H1 (cell line): ENCODE measurements at regions not wholly inside any gene's neighbourhood (a gene's known extent, or its start where the extent isn't known, plus 50 kb on each side); places are given as distances from the start of the nearest gene placed in this dataset.

Source experiments
- CTCF ChIA-PET: fragments of 300-600 bp; sonication (Branson Sonifier 250); formaldehyde crosslinking; loops from one replicate; lab custom pipeline; 2021; ENCODE audit not compliant: partially characterized antibody; lab: Charles Lee
- POLR2A ChIA-PET: fragments of 300-600 bp; sonication (Branson Sonifier 250); formaldehyde crosslinking; loops from one replicate; lab custom pipeline; 2021; ENCODE audit warnings: inconsistent platforms; ENCODE audit not compliant: partially characterized antibody; lab: Charles Lee
- DNase-seq, 2 experiments: peaks; one replicate each; pipeline versions ENCODE4 v3.0.0 to v3.0.0-alpha.2; 2010 to 2022; ENCODE audit warnings: low spot score in 2 of 2, low read depth in 1 of 2, mixed read lengths in 1 of 2
- FAIRE-seq: peaks from 2 replicates; lab custom pipeline; 2011; peaks lifted over from hg19 to GRCh38; lab: Jason Lieb, UNC
- H2AFZ ChIP-seq: 2 replicates; pipeline ENCODE4 v1.8.1; 2012; ENCODE audit warnings: low read length, inconsistent platforms
- H2AK5ac ChIP-seq: 2 replicates; pipeline ENCODE4 v1.6.1; 2013; ENCODE audit warnings: low read depth, low read length
- H2BK120ac ChIP-seq: replicated peaks from 2 replicates; pipeline ENCODE3; 2013; ENCODE audit warnings: low read depth, low read length, inconsistent platforms
- H2BK12ac ChIP-seq: 2 replicates; pipeline ENCODE4 v1.6.1; 2013; ENCODE audit warnings: low read depth, low read length
- H2BK15ac ChIP-seq: 2 replicates; pipeline ENCODE4 v1.6.1; 2013; ENCODE audit warnings: low read length
- H2BK20ac ChIP-seq: 2 replicates; pipeline ENCODE4 v1.6.1; 2013; ENCODE audit warnings: low read length
- H2BK5ac ChIP-seq: 2 replicates; pipeline ENCODE4 v1.6.1; 2013; ENCODE audit warnings: low read depth, low read length
- H3K14ac ChIP-seq: 2 replicates; pipeline ENCODE4 v1.6.1; 2013; ENCODE audit warnings: inconsistent platforms; ENCODE audit not compliant: insufficient read length
- H3K18ac ChIP-seq: 2 replicates; pipeline ENCODE4 v1.6.1; 2013; ENCODE audit warnings: low read length; ENCODE audit errors: extremely low read depth
- H3K23ac ChIP-seq: 2 replicates; pipeline ENCODE4 v1.6.1; 2013; ENCODE audit warnings: inconsistent platforms; ENCODE audit not compliant: insufficient read length
- H3K23me2 ChIP-seq: 2 replicates; pipeline ENCODE4 v1.6.1; 2013; ENCODE audit warnings: low read depth, low read length
- H3K27ac ChIP-seq: 2 replicates; pipeline ENCODE4 v1.6.1; 2011; ENCODE audit warnings: low read depth, low read length, inconsistent platforms
- H3K27me3 ChIP-seq, 4 experiments: replicated peaks in 1 of 4; 1 replicate in 1 of 4; 2 replicates in 3 of 4; pipeline versions ENCODE4 v1.6.1 to v1.8.1; 2011 to 2013; ENCODE audit warnings: low read length in 3 of 4, mild to moderate bottlenecking in 3 of 4, inconsistent platforms in 2 of 4, mixed read lengths in 2 of 4, moderate library complexity in 1 of 4; ENCODE audit not compliant: control insufficient read depth in 3 of 4, insufficient read depth in 3 of 4; ENCODE audit errors: extremely low read depth in 1 of 4
- H3K36me3 ChIP-seq, 4 experiments: 2 replicates each; pipeline versions ENCODE4 v1.6.1 to v1.8.1; 2011 to 2013; ENCODE audit warnings: mild to moderate bottlenecking in 4 of 4, low read length in 3 of 4, moderate library complexity in 2 of 4, control low read depth in 1 of 4, inconsistent platforms in 1 of 4; ENCODE audit not compliant: insufficient read depth in 4 of 4, control insufficient read depth in 2 of 4
- H3K4ac ChIP-seq: replicated peaks from 2 replicates; pipeline ENCODE3; 2013; ENCODE audit warnings: low read length, low read depth, mixed read lengths, inconsistent platforms; ENCODE audit not compliant: insufficient read length
- H3K4me1 ChIP-seq, 4 experiments: replicated peaks in 1 of 4; 1 replicate in 1 of 4; 2 replicates in 3 of 4; pipeline versions ENCODE4 v1.6.1 to v1.8.1; 2011 to 2013; ENCODE audit warnings: low read length in 3 of 4, inconsistent platforms in 2 of 4, mixed read lengths in 1 of 4; ENCODE audit not compliant: insufficient read depth in 4 of 4, control insufficient read depth in 3 of 4
- H3K4me2 ChIP-seq, 2 experiments: 2 replicates each; pipeline versions ENCODE4 v1.6.1 to v1.8.1; 2011 to 2013; ENCODE audit warnings: low read depth in 2 of 2, low read length in 2 of 2, control low read depth in 1 of 2, inconsistent platforms in 1 of 2, mild to moderate bottlenecking in 1 of 2; ENCODE audit not compliant: insufficient read depth in 1 of 2
- H3K4me3 ChIP-seq, 4 experiments: fragments of 200-600, 300-600 bp in 1 of 4; sonication (generic), shearing (Covaris generic), sonication (Bioruptor Twin) in 1 of 4; 2 replicates each; pipeline versions ENCODE4 v1.5.1 to v1.8.1; 2011 to 2016; ENCODE audit warnings: low read length in 4 of 4, low read depth in 3 of 4, control low read depth in 2 of 4, inconsistent platforms in 2 of 4, mild to moderate bottlenecking in 2 of 4, mixed read lengths in 1 of 4, moderate library complexity in 1 of 4; ENCODE audit not compliant: insufficient read depth in 2 of 4; ENCODE audit errors: extremely low read depth in 1 of 4
- H3K56ac ChIP-seq: replicated peaks from 2 replicates; pipeline ENCODE3; 2013; ENCODE audit warnings: low read depth, mild to moderate bottlenecking, mixed read lengths, low read length, inconsistent platforms; ENCODE audit not compliant: insufficient read length
- H3K79me1 ChIP-seq: 2 replicates; pipeline ENCODE4 v1.6.1; 2013; ENCODE audit warnings: low read depth, low read length, control low read depth
- H3K79me2 ChIP-seq, 2 experiments: 2 replicates each; pipeline versions ENCODE4 v1.6.1 to v1.8.1; 2012 to 2013; ENCODE audit warnings: low read length in 2 of 2, mild to moderate bottlenecking in 2 of 2, inconsistent platforms in 1 of 2; ENCODE audit not compliant: insufficient read depth in 2 of 2, control insufficient read depth in 1 of 2
- H3K9ac ChIP-seq, 4 experiments: replicated peaks in 1 of 4; 1 replicate in 1 of 4; 2 replicates in 3 of 4; pipeline versions ENCODE4 v1.6.1 to v1.8.1; 2011 to 2013; ENCODE audit warnings: low read depth in 3 of 4, low read length in 3 of 4, control low read depth in 2 of 4, mild to moderate bottlenecking in 2 of 4, moderate library complexity in 2 of 4, inconsistent platforms in 1 of 4; ENCODE audit errors: extremely low read depth in 1 of 4
- H3K9me3 ChIP-seq, 2 experiments: 2 replicates each; pipeline versions ENCODE4 v1.6.1 to v1.8.1; 2012 to 2013; ENCODE audit warnings: mild to moderate bottlenecking in 2 of 2, moderate library complexity in 2 of 2, control low read depth in 1 of 2, inconsistent platforms in 1 of 2, low read depth in 1 of 2, low read length in 1 of 2, mixed read lengths in 1 of 2; ENCODE audit not compliant: insufficient read depth in 2 of 2
- H4K20me1 ChIP-seq, 2 experiments: replicated peaks in 1 of 2; 2 replicates each; pipeline versions ENCODE3 to v1.8.1; 2011 to 2013; ENCODE audit warnings: inconsistent platforms in 2 of 2, low read length in 2 of 2, mild to moderate bottlenecking in 1 of 2; ENCODE audit not compliant: insufficient read depth in 2 of 2, control insufficient read depth in 1 of 2
- H4K5ac ChIP-seq: 2 replicates; pipeline ENCODE4 v1.6.1; 2013; ENCODE audit warnings: low read length, low read depth, mixed read lengths, inconsistent platforms; ENCODE audit not compliant: insufficient read length
- H4K8ac ChIP-seq: 2 replicates; pipeline ENCODE4 v1.8.0; 2013; ENCODE audit warnings: mild to moderate bottlenecking, moderate library complexity, low read length, inconsistent platforms; ENCODE audit not compliant: insufficient read depth; ENCODE audit errors: extremely low read depth
- H4K91ac ChIP-seq: replicated peaks from 2 replicates; pipeline ENCODE3; 2013; ENCODE audit warnings: low read length, mixed read lengths, inconsistent platforms; ENCODE audit not compliant: insufficient read length
- BACH1 ChIP-seq: IDR thresholded peaks from 2 replicates; pipeline ENCODE4 v1.6.1; 2012; ENCODE audit warnings: low read length, improper control_type of control experiment
- CHD1 ChIP-seq: IDR thresholded peaks from 2 replicates; pipeline ENCODE4 v1.6.1; 2012; ENCODE audit warnings: low read depth, low read length, improper control_type of control experiment
- CTBP2 ChIP-seq: IDR thresholded peaks from 2 replicates; pipeline ENCODE4 v1.7.0; 2011; ENCODE audit warnings: borderline replicate concordance, mild to moderate bottlenecking, moderate library complexity, mixed read lengths, low read length; ENCODE audit not compliant: insufficient read depth, insufficient read length
- EGR1 ChIP-seq: IDR thresholded peaks from 2 replicates; pipeline ENCODE4 v1.6.1; 2011; ENCODE audit warnings: low read depth, low read length, borderline replicate concordance
- EP300 ChIP-seq, 2 experiments: IDR thresholded peaks; 1 replicate in 1 of 2; 2 replicates in 1 of 2; pipeline ENCODE4 v1.6.1; 2011 to 2012; ENCODE audit warnings: low read depth in 2 of 2, low read length in 2 of 2, mild to moderate bottlenecking in 2 of 2, borderline replicate concordance in 1 of 2, inconsistent platforms in 1 of 2, moderate library complexity in 1 of 2
- JUND ChIP-seq: IDR thresholded peaks from 2 replicates; pipeline ENCODE4 v1.6.1; 2011; ENCODE audit warnings: mild to moderate bottlenecking, improper control_type of control experiment, low read length
- MAFK ChIP-seq: IDR thresholded peaks from 2 replicates; pipeline ENCODE4 v1.6.1; 2012; ENCODE audit warnings: low read depth, mild to moderate bottlenecking, improper control_type of control experiment, low read length
- NRF1 ChIP-seq: IDR thresholded peaks from 2 replicates; pipeline ENCODE4 v1.6.1; 2011; ENCODE audit warnings: mild to moderate bottlenecking, low read depth, low read length, improper control_type of control experiment
- RAD21 ChIP-seq, 2 experiments: IDR thresholded peaks in 1 of 2; conservative IDR thresholded peaks in 1 of 2; 2 replicates each; pipeline ENCODE4 v1.6.1; 2011; ENCODE audit warnings: low read depth in 2 of 2, low read length in 2 of 2, improper control_type of control experiment in 1 of 2, inconsistent platforms in 1 of 2, mild to moderate bottlenecking in 1 of 2, moderate library complexity in 1 of 2
- TBP ChIP-seq: IDR thresholded peaks from 2 replicates; pipeline ENCODE4 v1.6.1; 2011; ENCODE audit warnings: low read depth, low read length, improper control_type of control experiment
- TCF12 ChIP-seq: IDR thresholded peaks from 2 replicates; pipeline ENCODE4 v1.6.1; 2011; ENCODE audit warnings: low read depth, mild to moderate bottlenecking, low read length
- WGBS, 2 experiments: shearing (Covaris generic) in 1 of 2; methylation state at CpG; one replicate each; pipeline versions ENCODE4 v1.1.6 to v1.1.7; 2013 to 2015; ENCODE audit warnings: low lambda C conversion rate in 2 of 2, mixed read lengths in 2 of 2, inconsistent platforms in 1 of 2, low coverage in 1 of 2, missing lambda C conversion rate in 1 of 2; ENCODE audit not compliant: insufficient replicate concordance in 2 of 2, insufficient coverage in 1 of 2, insufficient read length in 1 of 2; ENCODE audit errors: extremely low coverage in 1 of 2, missing lambda C conversion rate in 1 of 2; 5-methylcytosine and 5-hydroxymethylcytosine counted together
- TF ChIP-seq, protein P1 (sequence below): IDR thresholded peaks from 2 replicates; pipeline ENCODE4 v1.6.1; 2011; ENCODE audit warnings: low read depth, mild to moderate bottlenecking, low read length; ENCODE audit not compliant: insufficient read depth

DNA sequence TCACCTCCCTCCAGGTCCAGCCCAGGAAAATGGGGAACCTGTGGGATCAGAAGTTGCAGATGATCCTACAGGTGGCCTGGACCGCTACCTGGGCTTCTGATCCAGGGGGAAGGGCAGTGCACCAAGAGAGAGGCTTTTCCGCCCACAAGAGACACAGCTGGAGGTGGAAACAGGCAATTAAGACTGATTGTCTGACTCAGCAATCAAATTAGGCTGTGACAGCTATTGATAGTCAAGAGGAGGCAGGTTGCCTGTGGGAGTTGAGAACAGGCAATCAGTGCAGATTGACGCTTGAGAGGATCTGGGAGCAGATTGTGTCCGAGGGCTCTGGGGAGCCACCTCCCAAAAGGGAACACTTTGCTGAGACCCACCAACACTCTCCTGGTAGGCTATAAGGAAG lies 71.1 kb upstream of the SLC44A1 start:
- H4K91ac ChIP-seq, result no peak overlapping the region
- 0 out of 2 replicates have a peak overlapping the region, but pooled peaks have one; percentile 50 for H2BK12ac ChIP-seq
- H3K27ac ChIP-seq, result no peak overlapping the region
- H2BK5ac ChIP-seq, result 0 out of 2 replicates have a peak overlapping the region, but pooled peaks have one; percentile 24
- H3K4me1 ChIP-seq, result peaks cover 0 to 21% (median 13%) of the 10 kb centered on the region in 4 experiments; a peak in 5 of 7 replicates
- peak; percentile 29 to 49 for DNase-seq
- H2BK20ac ChIP-seq, result no peak overlapping the region
- H3K79me2 ChIP-seq, result no peaks in the 10 kb centered on the region
- no peak overlapping the region for H2AK5ac ChIP-seq
- H4K20me1 ChIP-seq, result no peaks in the 10 kb centered on the region
- no peaks in the 10 kb centered on the region for H3K36me3 ChIP-seq
- no peak overlapping the region for H2BK120ac ChIP-seq
- no peak overlapping the region; the same call in 1 of the 2 replicates for H3K18ac ChIP-seq
- H3K9ac ChIP-seq, result no peak overlapping the region
- no peak overlapping the region for H3K14ac ChIP-seq
- peak; percentile 65 for FAIRE-seq
- WGBS, 2 experiments, result 50% methylated on average over 4 of the region's 4 CpGs; no CpG with 5 or more reads in 1 of the 2 experiments
- no peak overlapping the region for H3K4me3 ChIP-seq
- no peak overlapping the region for H3K23ac ChIP-seq
- no peaks in the 10 kb centered on the region for H3K79me1 ChIP-seq
- H3K27me3 ChIP-seq, result no peaks in the 10 kb centered on the region
- no peak overlapping the region for H2AFZ ChIP-seq
- H4K5ac ChIP-seq, result no peak overlapping the region
- no peaks in the 10 kb centered on the region for H3K9me3 ChIP-seq
- POLR2A ChIA-PET, result interaction anchor here (1.2 to 2.1 kb wide), 2 partner anchors 53 to 72 kb away, joined by 3 to 9 read pairs; partner anchors contain the start of gene SLC44A1
- 0 out of 2 replicates have a peak overlapping the region, but pooled peaks have one; percentile 61 for H2BK15ac ChIP-seq
- H3K4me2 ChIP-seq, result peak overlapping the region; percentile 8 to 40; a peak in 3 of 4 replicates
- H3K56ac ChIP-seq, result no peak overlapping the region
- H3K4ac ChIP-seq, result no peak overlapping the region
- CTCF ChIA-PET, result interaction anchor here (0.8 kb wide), 1 partner anchor 18 kb away, joined by 3 read pairs; no protein-coding TSS in a partner anchor
- H3K23me2 ChIP-seq, result no peaks in the 10 kb centered on the region
- no peak overlapping the region for H4K8ac ChIP-seq
- TF ChIP-seq TCF12, result 0 out of 2 replicates have a peak, but pooled peaks have one; percentile 70
- TF ChIP-seq JUND, result peak; percentile 81
- peak; percentile 90 for TF ChIP-seq MAFK
- TF ChIP-seq CTBP2, result peak; percentile 20
- peak; percentile 86 for TF ChIP-seq BACH1
- 0 out of 2 replicates have a peak, but pooled peaks have one; percentile 50 for TF ChIP-seq EGR1
- no peak for TF ChIP-seq TBP
- TF ChIP-seq CHD1, result no peak
- 0 out of 2 replicates have a peak, but pooled peaks have one; percentile 5 for TF ChIP-seq NRF1
- TF ChIP-seq, protein P1, sequence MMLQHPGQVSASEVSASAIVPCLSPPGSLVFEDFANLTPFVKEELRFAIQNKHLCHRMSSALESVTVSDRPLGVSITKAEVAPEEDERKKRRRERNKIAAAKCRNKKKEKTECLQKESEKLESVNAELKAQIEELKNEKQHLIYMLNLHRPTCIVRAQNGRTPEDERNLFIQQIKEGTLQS, result no peak
- peak in 1 of 2 experiments; percentile 6; a peak in 1 of 4 replicates for TF ChIP-seq RAD21 (IDR thresholded peaks at IDR 0.05 in 1 of 2, conservative IDR thresholded peaks at IDR 0.05 in 1 of 2; ENCODE audit: low read depth in 2 of 2, low read length in 2 of 2)
- peak in 1 of 2 experiments; percentile 60; a peak in 1 of 3 replicates for TF ChIP-seq EP300 (IDR thresholded peaks at IDR 0.05; ENCODE audit: borderline replicate concordance in 1 of 2, low read depth in 2 of 2, low read length in 2 of 2)
